ENCODE measurements at regions not wholly inside any gene's neighbourhood (a gene's known extent, or its start where the extent isn't known, plus 50 kb on each side); places are given as distances from the start of the nearest gene placed in this dataset.
"Not testable (repeated sequence)": the region's sequence is repeated elsewhere in the genome, so short reads cannot be mapped to it uniquely, and the experiment has no call there.

- Histone ChIP-seq H3K9me3 (no peaks in the 10 kb centered on the region), H3K4me3 (no peak overlapping the region), H3K36me3 (no peaks in the 10 kb centered on the region), H3K27ac (no peak overlapping the region), H3K27me3 (no peaks in the 10 kb centered on the region), H3K4me1 (no peaks in the 10 kb centered on the region)
- TF ChIP-seq EP300 (IDR thresholded peaks at IDR 0.05), result no peak
- TF ChIP-seq POLR2A (IDR thresholded peaks at IDR 0.05), result no peak
- TF ChIP-seq CTCF (IDR thresholded peaks at IDR 0.05), result no peak
- DNase-seq (ENCODE audit: low spot score in 2 of 2), result no peak
- WGBS, 2 donors, result 82 to 90% methylated on average over 12 of the region's 12 CpGs
These were observed 643.9 kb downstream of the TBC1D22A start for GRCh38 chr22:47406180-47406834.

DNA sequence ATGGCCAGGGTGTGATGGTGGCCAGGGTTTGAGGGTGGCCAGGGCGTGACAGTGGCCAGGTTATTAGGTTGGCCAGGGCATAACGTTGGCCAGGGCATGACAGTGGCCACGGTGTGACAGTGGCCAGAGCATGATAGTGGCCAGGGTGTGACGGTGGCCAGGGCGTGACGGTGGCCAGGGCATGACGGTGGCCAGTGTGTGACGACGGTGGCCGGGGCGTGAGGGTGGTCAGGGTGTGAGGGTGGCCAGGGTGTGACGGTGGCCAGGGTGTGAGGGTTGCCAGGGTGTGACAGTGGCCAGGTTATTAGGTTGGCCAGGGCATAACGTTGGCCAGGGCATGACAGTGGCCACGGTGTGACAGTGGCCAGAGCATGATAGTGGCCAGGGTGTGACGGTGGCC, 642.8 kb downstream of the TBC1D22A start:
- H3K27me3 ChIP-seq, result not testable (repeated sequence)

DNA sequence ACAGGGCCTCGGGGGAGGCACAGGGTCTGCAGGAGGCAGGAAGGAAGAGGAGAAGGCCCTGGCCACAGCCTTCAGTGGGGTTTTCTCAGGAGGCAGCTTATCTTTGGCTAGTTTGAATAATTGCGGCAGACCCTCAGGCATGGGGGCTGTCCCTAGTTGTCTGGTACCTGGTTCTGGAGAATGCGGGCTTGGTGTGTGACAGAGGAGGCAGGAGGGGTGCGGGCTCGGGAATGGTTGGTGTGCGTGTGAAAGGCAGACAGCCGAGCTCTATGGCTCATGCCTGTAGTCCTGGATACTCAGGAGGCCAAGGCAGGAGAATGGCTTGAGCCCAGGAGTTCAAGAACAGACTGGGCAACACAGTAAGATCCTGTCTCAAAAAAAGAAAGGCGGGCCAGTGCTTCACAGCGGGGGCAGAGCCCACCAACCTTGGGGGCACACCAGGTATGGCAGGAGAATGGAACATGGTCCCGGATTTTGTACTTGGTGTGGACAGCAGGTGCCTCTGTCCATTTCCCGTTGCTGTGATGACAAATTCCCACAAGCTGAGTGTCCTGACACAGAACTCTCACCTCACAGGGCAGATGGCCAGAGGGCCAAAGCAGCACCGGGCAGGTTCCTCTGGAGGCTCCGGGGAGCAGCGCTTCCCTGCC, 640.6 kb downstream of the TBC1D22A start:
- WGBS, 2 donors, result 85 to 86% methylated on average over 14 of the region's 14 CpGs
- H3K27ac ChIP-seq, result no peak overlapping the region
- no peaks in the 10 kb centered on the region for H3K4me1 ChIP-seq
- no peaks in the 10 kb centered on the region for H3K27me3 ChIP-seq
- no peaks in the 10 kb centered on the region for H3K9me3 ChIP-seq
- no peak for DNase-seq (ENCODE audit: low spot score in 2 of 2)
- TF ChIP-seq EP300 (IDR thresholded peaks at IDR 0.05) (no peak), CTCF (IDR thresholded peaks at IDR 0.05) (no peak), POLR2A (IDR thresholded peaks at IDR 0.05) (no peak)
- no peaks in the 10 kb centered on the region for H3K36me3 ChIP-seq
- no peak overlapping the region for H3K4me3 ChIP-seq

More for the DNA sequence above, 642.8 kb downstream of the TBC1D22A start:
- H3K4me3 ChIP-seq; H3K36me3 ChIP-seq; H3K27ac ChIP-seq; DNase-seq (ENCODE audit: low spot score in 2 of 2); H3K9me3 ChIP-seq; H3K4me1 ChIP-seq: not testable (repeated sequence)
- WGBS, 2 donors, result 80 to 83% methylated on average over 15 of the region's 15 CpGs

DNA sequence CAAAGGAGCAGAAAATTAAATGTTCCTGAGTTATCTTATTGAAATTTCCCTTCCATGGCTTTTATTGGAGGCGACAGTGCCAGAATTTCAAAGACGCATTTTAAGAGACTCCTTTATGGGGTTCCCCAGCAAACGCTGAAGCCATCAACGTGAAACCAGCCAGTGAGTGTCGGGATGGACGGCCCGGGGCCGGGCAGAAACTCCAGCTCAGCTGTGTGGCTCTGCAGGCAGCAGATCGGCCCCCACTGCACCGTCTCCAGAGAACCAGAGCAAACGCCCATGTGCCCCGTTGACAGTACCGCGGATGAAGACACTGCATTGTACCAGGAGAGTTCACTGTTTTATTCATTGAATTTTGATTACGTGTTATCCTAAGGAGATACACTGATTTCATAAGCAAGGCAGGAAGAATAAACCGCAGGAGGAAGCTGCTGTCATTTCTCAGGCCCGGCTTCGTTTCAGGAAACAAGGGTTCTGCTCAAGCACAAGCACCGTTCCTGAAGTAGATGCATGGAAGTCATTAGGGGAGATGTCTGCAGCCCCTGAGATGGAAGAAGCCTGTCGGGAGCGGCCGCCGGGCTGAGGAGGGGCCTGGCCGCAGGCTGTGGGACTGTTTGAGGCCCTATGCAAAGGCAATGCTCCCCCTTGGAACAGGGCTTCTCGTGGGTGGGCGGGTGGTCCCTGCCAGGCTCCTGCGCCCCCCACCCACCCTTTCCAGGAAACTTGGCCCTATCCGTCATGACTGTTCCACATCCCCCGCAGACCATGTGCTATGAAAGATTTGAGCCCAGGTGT, 639.7 kb downstream of the TBC1D22A start:
- H3K4me1 ChIP-seq, result no peaks in the 10 kb centered on the region
- 62 to 83% methylated on average over 24 to 29 of the region's 29 CpGs for WGBS, 2 donors
- H3K36me3 ChIP-seq, result no peaks in the 10 kb centered on the region
- DNase-seq (ENCODE audit: low spot score in 2 of 2), result no peak
- H3K27me3 ChIP-seq, result no peaks in the 10 kb centered on the region
- no peak overlapping the region for H3K4me3 ChIP-seq
- no peaks in the 10 kb centered on the region for H3K9me3 ChIP-seq
- no peak overlapping the region for H3K27ac ChIP-seq
- no peak for TF ChIP-seq POLR2A (IDR thresholded peaks at IDR 0.05)
- TF ChIP-seq CTCF (IDR thresholded peaks at IDR 0.05), result no peak
- TF ChIP-seq EP300 (IDR thresholded peaks at IDR 0.05), result no peak

DNA sequence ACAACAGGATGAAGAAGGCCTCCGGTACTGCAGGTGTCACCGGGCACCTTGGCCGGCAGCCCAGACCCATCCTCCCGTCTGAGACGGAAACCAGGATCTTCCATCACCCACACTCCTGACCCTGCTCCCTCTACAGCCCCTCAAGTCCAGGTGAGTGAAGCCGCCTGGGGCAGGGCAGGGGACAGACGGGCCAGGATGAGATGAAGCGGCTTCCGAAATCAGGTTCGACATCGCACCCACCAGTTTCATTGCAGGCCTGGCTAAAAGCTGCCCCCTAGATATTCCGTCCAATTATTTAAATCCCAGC, 639.1 kb downstream of the TBC1D22A start:
- H3K36me3 ChIP-seq, result no peaks in the 10 kb centered on the region
- H3K27me3 ChIP-seq, result no peaks in the 10 kb centered on the region
- 88 to 92% methylated on average over 10 to 12 of the region's 12 CpGs for WGBS, 2 donors
- DNase-seq (ENCODE audit: low spot score in 2 of 2), result no peak
- no peaks in the 10 kb centered on the region for H3K9me3 ChIP-seq
- no peak overlapping the region for H3K27ac ChIP-seq
- no peaks in the 10 kb centered on the region for H3K4me1 ChIP-seq
- H3K4me3 ChIP-seq, result no peak overlapping the region
- TF ChIP-seq CTCF (IDR thresholded peaks at IDR 0.05) (no peak), POLR2A (IDR thresholded peaks at IDR 0.05) (no peak), EP300 (IDR thresholded peaks at IDR 0.05) (no peak)

All from tibial nerve (tissue), 4 donors.